T-helper 2 cell treated with Interferon-gamma antibody and Interleukin-4, amounts not matched to agents 100 ng/mL and 5 ng/mL, for 36 hours (primary cell): ENCODE measurements at regions not wholly inside any gene's neighbourhood (a gene's known extent, or its start where the extent isn't known, plus 50 kb on each side); places are given as distances from the start of the nearest gene placed in this dataset.
"Not testable (repeated sequence)": the region's sequence is repeated elsewhere in the genome, so short reads cannot be mapped to it uniquely, and the experiment has no call there.

Experiments
- intact Hi-C: fragments of 100-400 bp; cut with micrococcal nuclease; formaldehyde crosslinking; loops from one replicate; pipeline ENCODE4 v1.15.1; 2023

- intact Hi-C loops, result no loop called here
These were observed 344.3 kb downstream of the GADD45G start for GRCh38 chr9:89949111-89949510.

DNA sequence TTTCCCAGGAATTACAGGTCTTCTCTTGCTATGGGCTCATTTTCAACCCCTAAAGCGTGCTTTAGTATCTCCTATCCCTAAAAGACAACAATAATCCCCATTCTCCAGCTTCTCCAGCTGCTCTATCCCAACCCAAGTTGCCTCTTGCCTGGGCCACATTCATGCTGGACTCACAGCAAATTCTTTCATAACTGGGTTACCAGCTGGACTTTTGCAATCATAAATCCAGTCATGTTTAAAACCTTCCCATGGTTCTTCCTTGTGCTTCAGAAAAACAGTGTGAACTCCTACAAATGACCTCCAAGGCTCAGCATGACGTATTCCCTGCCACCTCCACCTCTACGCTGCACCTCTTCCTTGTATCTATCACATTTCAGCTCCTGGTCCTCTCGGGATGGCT lies 346.9 kb downstream of the GADD45G start:
- intact Hi-C loops, result no loop called here

GRCh38 chr9:89952401-89952800 lies 347.6 kb downstream of the GADD45G start:
- intact Hi-C loops, result no loop called here

GRCh38 chr9:89953263-89953662 lies 348.5 kb downstream of the GADD45G start:
- intact Hi-C loops, result not testable (repeated sequence)

DNA sequence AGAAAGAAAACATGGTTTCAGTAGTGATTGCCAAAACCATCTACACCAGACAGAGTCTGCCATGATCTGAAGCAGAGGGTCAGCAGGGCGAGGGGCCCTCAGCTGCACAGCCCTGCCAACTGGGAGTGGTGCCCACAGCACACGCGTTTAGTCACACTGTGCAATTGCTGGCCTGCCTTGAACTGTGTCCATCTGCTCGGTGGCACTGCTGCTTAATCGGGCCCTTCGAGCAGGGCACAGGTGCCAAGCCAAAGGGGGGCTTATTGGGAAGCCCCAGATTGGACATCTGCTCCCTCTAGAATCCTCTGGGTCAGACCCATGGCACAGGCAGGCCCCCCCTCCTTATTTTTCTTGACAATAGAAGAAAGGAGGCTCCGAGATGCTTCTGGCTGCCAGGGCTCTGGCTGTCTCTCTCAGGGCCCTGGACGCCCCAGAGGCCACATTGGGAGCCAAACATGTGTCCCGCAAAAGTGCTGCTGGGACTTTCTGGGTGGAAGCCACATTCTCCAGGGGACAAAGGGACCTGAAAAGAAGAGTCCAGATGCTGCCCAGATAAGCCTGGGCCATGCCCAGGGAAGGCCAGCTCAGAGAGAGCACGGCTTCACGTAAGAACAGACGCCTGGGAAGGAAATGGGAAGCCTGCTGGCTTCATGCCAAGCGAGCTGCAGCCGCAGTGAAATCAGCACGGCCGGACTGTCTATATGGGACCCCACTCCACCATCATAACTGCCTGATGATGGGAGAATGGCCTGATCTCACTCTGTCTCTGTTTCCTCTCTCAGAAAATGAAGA lies 349.2 kb downstream of the GADD45G start:
- intact Hi-C loops, result no loop called here

DNA sequence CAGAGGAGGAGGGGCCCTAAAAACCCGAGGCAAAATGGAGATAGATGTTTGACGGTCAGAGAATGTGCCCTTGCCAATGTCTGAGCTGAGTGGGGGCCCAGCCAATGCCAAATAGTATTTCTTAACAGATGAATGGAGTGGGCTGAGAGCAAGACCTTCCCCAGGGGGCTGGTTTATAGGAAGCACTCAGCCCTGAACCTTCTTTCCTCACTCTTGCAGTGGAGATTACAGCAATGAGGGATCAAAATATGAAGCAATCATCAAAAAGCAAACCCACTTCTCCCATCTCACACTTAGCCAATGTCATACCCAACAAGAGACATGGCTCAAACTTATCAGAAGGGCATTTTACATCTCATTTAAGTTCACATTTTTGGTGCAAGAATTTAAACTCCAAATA lies 350.3 kb downstream of the GADD45G start:
- intact Hi-C loops, result no loop called here

DNA sequence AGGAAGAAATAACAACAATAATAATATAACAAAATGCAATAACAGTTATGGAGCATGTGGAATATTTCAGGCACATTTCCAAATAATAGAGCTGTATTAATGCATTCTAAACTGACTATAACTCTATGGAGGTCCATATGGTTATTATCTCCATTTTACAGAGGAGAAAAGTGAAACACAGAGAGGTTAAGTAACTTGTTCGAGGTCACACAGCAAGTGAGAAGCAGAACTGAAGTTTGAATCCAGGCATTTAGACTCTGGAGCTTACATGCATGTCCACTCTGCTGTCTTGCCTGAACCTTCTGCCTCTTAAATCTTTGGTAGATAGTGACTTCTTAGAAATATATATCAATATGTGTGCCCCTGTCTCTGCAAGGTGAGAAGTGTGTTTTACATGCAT lies 350.8 kb downstream of the GADD45G start:
- intact Hi-C loops, result no loop called here

DNA sequence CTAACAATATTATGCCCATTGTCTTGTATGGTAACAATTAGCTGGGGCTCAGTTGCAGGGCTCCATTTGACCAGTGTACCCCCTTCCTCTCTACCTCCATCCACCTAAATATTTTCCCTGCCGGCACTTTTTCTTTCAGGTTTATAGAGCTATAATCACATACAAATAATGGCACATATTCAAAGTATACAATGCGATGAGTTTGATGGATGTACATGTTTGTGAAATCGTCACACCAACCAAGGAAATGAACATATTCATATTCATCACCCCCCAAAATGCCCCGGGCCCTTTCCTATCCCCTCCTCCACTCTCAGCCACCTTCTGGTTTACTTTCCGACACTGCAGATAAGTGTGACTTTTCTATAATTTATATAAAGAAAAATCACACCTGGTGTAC lies 351.5 kb downstream of the GADD45G start:
- intact Hi-C loops, result no loop called here

DNA sequence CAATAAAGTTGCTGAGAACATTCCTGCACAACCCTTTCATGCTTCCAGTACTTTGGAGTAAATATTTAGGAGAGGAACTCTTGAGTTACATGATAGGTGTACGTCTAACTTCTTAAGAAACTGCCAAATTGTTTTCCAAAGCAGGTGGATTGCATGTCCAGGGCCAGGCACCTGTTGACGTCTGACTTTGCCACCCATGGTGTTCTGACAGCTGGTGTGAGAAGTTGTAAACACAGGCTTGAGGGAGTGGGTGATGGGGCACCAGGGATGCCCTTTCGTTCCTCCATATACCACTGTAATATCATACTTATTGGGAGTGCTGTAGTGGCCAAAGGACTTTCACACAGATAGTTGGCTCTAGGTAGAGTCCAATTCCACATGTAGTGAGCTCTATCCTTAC lies 352.1 kb downstream of the GADD45G start:
- intact Hi-C loops, result no loop called here

GRCh38 chr9:89958086-89958485 lies 353.3 kb downstream of the GADD45G start:
- intact Hi-C loops, result no loop called here

DNA sequence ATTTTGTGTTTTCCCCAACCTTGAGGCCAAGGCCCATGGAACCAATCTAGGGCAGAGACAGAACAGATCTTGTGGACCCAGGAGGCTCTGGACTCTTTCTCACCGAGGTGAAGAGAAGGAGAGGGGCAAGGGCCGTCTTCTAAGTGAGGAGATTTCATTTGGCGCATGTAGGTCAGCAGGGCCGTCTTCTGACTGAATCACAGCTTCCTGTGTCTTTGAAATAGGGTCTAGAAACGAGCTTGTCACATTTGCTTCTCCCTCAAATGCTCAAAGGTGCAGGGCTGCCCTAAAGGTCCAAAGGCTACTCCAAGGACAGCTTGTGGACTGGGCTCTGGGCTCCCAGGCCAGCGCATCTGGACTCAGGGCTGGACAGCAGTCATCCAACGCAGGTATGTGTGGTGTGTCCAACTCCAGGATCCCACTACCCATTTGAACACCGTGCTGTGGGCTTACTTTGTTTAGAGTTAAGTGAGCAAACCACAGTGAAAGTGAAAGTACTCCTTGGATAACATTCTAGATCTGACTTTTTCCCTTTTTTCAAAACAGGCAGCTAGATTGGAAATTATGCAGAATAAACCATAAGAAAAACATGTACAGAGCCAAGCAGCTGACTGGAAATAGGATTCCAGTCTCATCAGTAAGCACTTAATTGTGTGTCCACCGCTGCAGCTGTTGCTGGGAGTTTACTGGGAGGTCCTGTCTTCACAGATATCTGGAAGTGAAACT lies 357.0 kb downstream of the GADD45G start:
- intact Hi-C loops, result no loop called here

DNA sequence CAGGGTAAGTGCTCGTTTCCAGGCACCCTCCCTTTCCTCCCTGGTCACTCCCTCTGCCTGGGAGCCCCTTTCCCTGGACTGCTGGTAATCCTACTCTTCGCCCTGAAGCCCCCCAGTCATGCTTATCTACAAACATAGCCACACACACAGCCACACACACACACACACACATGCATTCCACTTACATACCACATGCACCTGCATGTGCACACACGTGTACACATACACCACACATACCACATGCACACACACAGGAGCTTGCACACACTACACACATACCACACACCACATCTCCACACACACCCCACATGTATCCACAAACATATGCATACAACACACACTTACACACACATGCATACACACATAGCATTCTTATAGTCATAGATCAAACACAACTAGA lies 358.5 kb downstream of the GADD45G start:
- intact Hi-C loops, result no loop called here

DNA sequence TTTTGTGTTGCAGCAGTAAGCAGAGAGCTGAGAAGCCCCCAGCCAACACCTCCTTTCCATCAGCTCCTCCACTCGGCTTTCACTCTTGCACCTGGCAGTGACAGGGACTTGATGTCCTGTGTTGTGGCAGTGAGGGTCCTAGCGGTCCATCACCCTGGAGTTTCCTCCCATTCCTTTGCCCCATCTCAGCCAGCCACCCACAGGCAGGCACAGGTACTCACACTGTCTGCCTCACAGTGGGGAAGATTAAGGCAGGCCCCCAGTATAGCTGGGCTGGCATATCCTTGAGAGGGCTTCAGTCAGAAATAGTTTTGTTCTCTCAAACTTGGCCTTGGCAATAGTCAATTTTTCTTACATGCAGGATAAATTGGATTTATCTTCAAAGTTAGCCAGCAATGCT lies 362.7 kb downstream of the GADD45G start:
- intact Hi-C loops, result no loop called here

- intact Hi-C loops, result no loop called here
These were observed 364.4 kb downstream of the GADD45G start for GRCh38 chr9:89969156-89969675.

DNA sequence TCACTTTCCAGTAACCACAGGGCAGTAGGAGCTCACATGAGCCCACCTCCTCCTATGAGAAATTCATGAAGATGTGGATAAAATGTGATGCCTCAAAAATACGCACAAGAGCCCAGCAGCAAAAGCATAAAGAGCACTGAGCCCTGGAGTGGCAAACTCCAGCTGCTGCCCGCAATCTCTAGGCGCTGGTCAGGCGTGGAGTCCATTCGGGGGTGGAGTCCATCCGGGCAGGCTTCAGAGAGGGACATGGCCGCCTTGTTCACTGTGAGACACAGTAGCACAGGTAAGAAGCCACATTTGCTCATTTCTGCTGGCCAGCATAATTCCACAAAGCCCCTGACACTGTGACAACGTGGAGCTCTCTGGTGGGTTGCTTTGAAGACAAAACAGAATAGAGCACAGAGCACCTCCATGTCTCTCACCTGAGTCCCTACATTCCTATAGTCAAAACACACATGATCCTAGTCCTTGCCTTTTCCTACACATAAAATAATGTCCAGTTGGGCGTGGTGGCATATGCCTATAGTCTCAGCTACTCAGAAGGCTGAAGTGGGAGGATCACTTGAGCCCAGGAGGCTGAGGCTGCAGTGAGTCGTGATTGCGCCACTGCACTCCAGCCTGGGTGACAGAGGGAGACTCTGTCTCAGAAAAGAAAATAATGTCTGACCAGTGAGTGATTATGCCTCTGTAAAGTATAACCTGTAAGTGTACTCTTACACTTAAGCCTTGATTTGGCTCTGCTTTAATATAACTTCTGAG lies 365.2 kb downstream of the GADD45G start:
- intact Hi-C loops, result no loop called here

DNA sequence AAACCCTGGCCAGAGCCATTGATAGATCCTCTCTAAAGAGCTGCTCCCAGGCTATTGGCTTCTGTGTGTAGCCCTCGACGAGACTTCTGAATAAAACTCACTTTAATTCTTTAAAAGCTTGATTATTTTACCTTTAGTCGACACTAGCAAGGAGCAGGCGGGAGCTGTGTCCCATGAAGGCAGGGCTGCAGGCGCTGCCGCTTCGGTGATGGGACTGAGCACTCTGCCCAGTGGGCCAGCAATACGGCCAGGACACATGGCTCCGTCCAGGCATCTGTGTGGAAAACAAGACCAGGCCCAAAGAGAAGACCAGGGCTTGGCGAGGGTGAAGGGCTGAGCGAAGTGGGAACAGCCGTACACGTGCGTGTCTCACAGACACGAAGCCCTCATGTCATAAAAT lies 365.9 kb downstream of the GADD45G start:
- intact Hi-C loops, result no loop called here

GRCh38 chr9:89972535-89972934 lies 367.7 kb downstream of the GADD45G start:
- intact Hi-C loops, result no loop called here

DNA sequence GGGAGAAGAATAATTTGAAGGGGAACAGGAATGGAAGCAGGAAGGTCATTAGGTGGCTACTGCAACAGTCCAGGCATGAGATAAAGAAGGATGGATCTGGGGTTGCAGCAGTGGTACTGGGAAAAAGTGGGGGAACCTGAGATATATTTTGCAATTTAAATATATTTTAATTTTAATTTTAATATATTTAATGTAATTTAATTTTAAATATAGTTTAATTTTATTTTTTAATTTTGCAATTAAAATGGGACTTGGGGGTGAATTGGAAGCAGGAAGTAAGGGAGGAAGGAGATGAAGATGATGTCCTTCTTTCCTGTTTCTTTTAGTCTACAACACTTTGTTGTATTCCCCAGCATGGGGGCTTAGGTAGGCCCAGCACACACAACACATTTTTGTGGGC lies 369.8 kb downstream of the GADD45G start:
- intact Hi-C loops, result no loop called here

- intact Hi-C loops, result no loop called here
These were observed 370.2 kb downstream of the GADD45G start for GRCh38 chr9:89975024-89975423.

DNA sequence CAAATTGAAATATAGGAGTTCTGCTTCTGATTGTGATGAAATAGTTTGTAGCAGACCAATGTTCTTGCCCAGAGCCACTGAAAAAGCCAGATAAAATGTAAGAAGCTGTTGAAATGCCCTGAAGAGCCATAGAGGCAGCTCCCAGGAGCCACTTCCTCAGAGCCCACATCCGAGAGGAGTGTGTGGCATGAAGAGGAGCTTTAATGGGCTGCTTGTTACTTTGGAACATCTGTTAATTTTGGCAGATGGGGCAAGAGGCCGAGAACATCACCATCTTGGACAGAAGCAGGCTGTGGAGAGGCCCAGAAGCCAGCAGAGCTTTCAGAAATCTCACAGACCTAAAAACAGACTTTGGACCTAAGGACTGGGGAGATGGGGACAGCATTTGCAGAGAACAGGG lies 370.8 kb downstream of the GADD45G start:
- intact Hi-C loops, result no loop called here

- intact Hi-C loops, result no loop called here
These were observed 373.4 kb downstream of the GADD45G start for GRCh38 chr9:89978185-89978584.

- intact Hi-C loops, result no loop called here
These were observed 375.8 kb downstream of the GADD45G start for GRCh38 chr9:89980600-89980999.
